ENCODE measurements at regions not wholly inside any gene's neighbourhood (a gene's known extent, or its start where the extent isn't known, plus 50 kb on each side); places are given as distances from the start of the nearest gene placed in this dataset.

- intact Hi-C loops (cut with DNase I): no loop called here
- DNase-seq (ENCODE audit: low spot score): no peak
Observed at GRCh38 chr9:17942498-17942897, 363.6 kb downstream of the SH3GL2 start.

- no peak for DNase-seq (ENCODE audit: low spot score)
- intact Hi-C loops (cut with DNase I): no loop called here
Observed at GRCh38 chr9:17955409-17955808, 376.5 kb downstream of the SH3GL2 start.

GRCh38 chr9:17958363-17958762, 379.5 kb downstream of the SH3GL2 start:
- intact Hi-C loops (cut with DNase I): no loop called here
- no peak for DNase-seq (ENCODE audit: low spot score)

- intact Hi-C loops (cut with DNase I): no loop called here
- DNase-seq (ENCODE audit: low spot score): no peak
Observed at GRCh38 chr9:17962747-17963146, 383.9 kb downstream of the SH3GL2 start.

- intact Hi-C loops (cut with DNase I): no loop called here
- DNase-seq (ENCODE audit: low spot score): no peak
Observed at GRCh38 chr9:17963498-17963897, 384.6 kb downstream of the SH3GL2 start.

GRCh38 chr9:17967731-17968130, 388.9 kb downstream of the SH3GL2 start:
- intact Hi-C loops (cut with DNase I): no loop called here
- DNase-seq (ENCODE audit: low spot score): no peak

- intact Hi-C loops (cut with DNase I): no loop called here
- DNase-seq (ENCODE audit: low spot score): no peak
Observed at GRCh38 chr9:17969232-17969631, 390.4 kb downstream of the SH3GL2 start.

- intact Hi-C loops (cut with DNase I): no loop called here
- no peak for DNase-seq (ENCODE audit: low spot score)
Observed at GRCh38 chr9:17970277-17970676, 391.4 kb downstream of the SH3GL2 start.

- no peak for DNase-seq (ENCODE audit: low spot score)
Observed at GRCh38 chr9:17978773-17979172, 399.9 kb downstream of the SH3GL2 start.

GRCh38 chr9:17986595-17986994, 407.7 kb downstream of the SH3GL2 start:
- DNase-seq (ENCODE audit: low spot score): no peak
- intact Hi-C loops (cut with DNase I): no loop called here

More at GRCh38 chr9:17978773-17979172, 399.9 kb downstream of the SH3GL2 start:
- intact Hi-C loops (cut with DNase I): no loop called here

- DNase-seq (ENCODE audit: low spot score): no peak
- intact Hi-C loops (cut with DNase I): no loop called here
Observed at GRCh38 chr9:17987189-17987588, 408.3 kb downstream of the SH3GL2 start.

- intact Hi-C loops (cut with DNase I): no loop called here
- DNase-seq (ENCODE audit: low spot score): no peak
Observed at GRCh38 chr9:17988489-17988888, 409.6 kb downstream of the SH3GL2 start.

GRCh38 chr9:17990602-17991001, 411.7 kb downstream of the SH3GL2 start:
- intact Hi-C loops (cut with DNase I): no loop called here
- no peak for DNase-seq (ENCODE audit: low spot score)

- no peak for DNase-seq (ENCODE audit: low spot score)
- intact Hi-C loops (cut with DNase I): no loop called here
Observed at GRCh38 chr9:17993024-17993423, 414.2 kb downstream of the SH3GL2 start.

- no peak for DNase-seq (ENCODE audit: low spot score)
- intact Hi-C loops (cut with DNase I): loop anchor here in 1 of 2 donors (5.0 kb wide), 1 partner anchor 673 kb away; no protein-coding TSS in a partner anchor
Observed at GRCh38 chr9:17994695-17995425, 416.0 kb downstream of the SH3GL2 start.

GRCh38 chr9:17996728-17997127, 417.9 kb downstream of the SH3GL2 start:
- intact Hi-C loops (cut with DNase I): loop anchor here in 1 of 2 donors (5.0 kb wide), 1 partner anchor 674 kb away; no protein-coding TSS in a partner anchor
- no peak for DNase-seq (ENCODE audit: low spot score)

- no peak for DNase-seq (ENCODE audit: low spot score)
- intact Hi-C loops (cut with DNase I): no loop called here
Observed at GRCh38 chr9:18002718-18003438, 424.0 kb downstream of the SH3GL2 start.

GRCh38 chr9:18006591-18006990, 427.7 kb downstream of the SH3GL2 start:
- DNase-seq (ENCODE audit: low spot score): no peak
- intact Hi-C loops (cut with DNase I): no loop called here

GRCh38 chr9:18007621-18008020, 428.8 kb downstream of the SH3GL2 start:
- no peak for DNase-seq (ENCODE audit: low spot score)
- intact Hi-C loops (cut with DNase I): no loop called here

GRCh38 chr9:18009902-18010301, 431.0 kb downstream of the SH3GL2 start:
- intact Hi-C loops (cut with DNase I): no loop called here
- DNase-seq (ENCODE audit: low spot score): no peak

- intact Hi-C loops (cut with DNase I): no loop called here
- DNase-seq (ENCODE audit: low spot score): no peak
Observed at GRCh38 chr9:18010492-18010891, 431.6 kb downstream of the SH3GL2 start.

All from posterior vena cava (tissue), 2 donors.